ENCODE measurements at regions not wholly inside any gene's neighbourhood (a gene's known extent, or its start where the extent isn't known, plus 50 kb on each side); places are given as distances from the start of the nearest gene placed in this dataset.

DNA sequence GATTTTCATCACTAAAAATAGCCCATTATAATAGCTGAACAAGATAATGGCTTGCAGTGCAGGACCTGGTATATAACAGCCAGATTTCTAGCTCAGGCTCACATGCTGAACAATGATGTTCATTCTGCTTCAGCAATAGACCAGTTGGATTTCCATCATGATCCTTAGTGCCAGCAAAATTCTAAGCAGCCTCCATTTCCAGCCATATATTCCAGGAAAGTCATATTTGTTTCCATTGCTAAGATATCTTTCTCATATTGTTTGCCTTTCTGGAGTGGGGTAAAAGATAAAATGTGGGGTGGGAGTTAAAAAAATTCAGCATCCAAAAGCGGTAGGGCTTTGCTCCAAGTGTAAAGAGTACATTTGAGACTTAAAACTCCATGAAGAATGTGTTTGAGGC lies 2344.1 kb downstream of the PCDH7 start:
- Histone ChIP-seq H4K5ac (ENCODE audit: insufficient read length, low read depth, low read length) (no peak overlapping the region), H3K9ac (replicated peaks in 1 of 4; ENCODE audit: extremely low read depth in 1 of 4, low read depth in 3 of 4, low read length in 3 of 4) (no peak overlapping the region), H3K14ac (ENCODE audit: insufficient read length) (no peak overlapping the region), H3K36me3 (ENCODE audit: control insufficient read depth in 2 of 4, insufficient read depth in 4 of 4, low read length in 3 of 4) (no peaks in the 10 kb centered on the region), H4K20me1 (replicated peaks in 1 of 2; ENCODE audit: control insufficient read depth in 1 of 2, insufficient read depth in 2 of 2, low read length in 2 of 2) (no peaks in the 10 kb centered on the region), H3K9me3 (ENCODE audit: insufficient read depth in 2 of 2, low read depth in 1 of 2, low read length in 1 of 2) (no peaks in the 10 kb centered on the region), H3K18ac (ENCODE audit: extremely low read depth, low read length) (no peak overlapping the region), H2BK15ac (ENCODE audit: low read length) (no peak overlapping the region), H3K56ac (replicated peaks; ENCODE audit: insufficient read length, low read depth, low read length) (no peak overlapping the region), H2BK120ac (replicated peaks; ENCODE audit: low read depth, low read length) (no peak overlapping the region), H2BK20ac (ENCODE audit: low read length) (no peak overlapping the region), H3K79me2 (ENCODE audit: control insufficient read depth in 1 of 2, insufficient read depth in 2 of 2, low read length in 2 of 2) (no peaks in the 10 kb centered on the region), H3K79me1 (ENCODE audit: low read depth, low read length) (no peaks in the 10 kb centered on the region), H4K91ac (replicated peaks; ENCODE audit: insufficient read length, low read length) (no peak overlapping the region), H3K4me1 (replicated peaks in 1 of 4; ENCODE audit: control insufficient read depth in 3 of 4, insufficient read depth in 4 of 4, low read length in 3 of 4) (no peaks in the 10 kb centered on the region), H4K8ac (ENCODE audit: extremely low read depth, insufficient read depth, low read length) (no peak overlapping the region), H2BK5ac (ENCODE audit: low read depth, low read length) (no peak overlapping the region), H2AFZ (ENCODE audit: low read length) (no peak overlapping the region), H3K4ac (replicated peaks; ENCODE audit: insufficient read length, low read depth, low read length) (no peak overlapping the region), H3K23ac (ENCODE audit: insufficient read length) (no peak overlapping the region), H3K23me2 (ENCODE audit: low read depth, low read length) (no peaks in the 10 kb centered on the region), H3K4me3 (ENCODE audit: extremely low read depth in 1 of 4, insufficient read depth in 2 of 4, low read depth in 3 of 4, low read length in 4 of 4) (no peak overlapping the region), H3K4me2 (ENCODE audit: insufficient read depth in 1 of 2, low read depth in 2 of 2, low read length in 2 of 2) (no peak overlapping the region), H3K27ac (ENCODE audit: low read depth, low read length) (no peak overlapping the region), H3K27me3 (replicated peaks in 1 of 4; ENCODE audit: control insufficient read depth in 3 of 4, extremely low read depth in 1 of 4, insufficient read depth in 3 of 4, low read length in 3 of 4) (no peaks in the 10 kb centered on the region), H2BK12ac (ENCODE audit: low read depth, low read length) (no peak overlapping the region), H2AK5ac (ENCODE audit: low read depth, low read length) (no peak overlapping the region)
- DNase-seq (ENCODE audit: low read depth in 1 of 2, low spot score in 2 of 2) = no peak
- no peak for FAIRE-seq
- 100% methylated on average over 1 of the region's 1 CpG; no CpG with 5 or more reads in 1 of the 2 experiments for WGBS, 2 experiments (ENCODE audit: extremely low coverage in 1 of 2, insufficient coverage in 1 of 2, insufficient read length in 1 of 2, insufficient replicate concordance in 2 of 2, low coverage in 1 of 2, low lambda C conversion rate in 2 of 2, missing lambda C conversion rate in 1 of 2)
- ChIA-PET POLR2A (ENCODE audit: partially characterized antibody) (no interaction called here), CTCF (ENCODE audit: partially characterized antibody) (no interaction called here)
- TF ChIP-seq, protein P1, sequence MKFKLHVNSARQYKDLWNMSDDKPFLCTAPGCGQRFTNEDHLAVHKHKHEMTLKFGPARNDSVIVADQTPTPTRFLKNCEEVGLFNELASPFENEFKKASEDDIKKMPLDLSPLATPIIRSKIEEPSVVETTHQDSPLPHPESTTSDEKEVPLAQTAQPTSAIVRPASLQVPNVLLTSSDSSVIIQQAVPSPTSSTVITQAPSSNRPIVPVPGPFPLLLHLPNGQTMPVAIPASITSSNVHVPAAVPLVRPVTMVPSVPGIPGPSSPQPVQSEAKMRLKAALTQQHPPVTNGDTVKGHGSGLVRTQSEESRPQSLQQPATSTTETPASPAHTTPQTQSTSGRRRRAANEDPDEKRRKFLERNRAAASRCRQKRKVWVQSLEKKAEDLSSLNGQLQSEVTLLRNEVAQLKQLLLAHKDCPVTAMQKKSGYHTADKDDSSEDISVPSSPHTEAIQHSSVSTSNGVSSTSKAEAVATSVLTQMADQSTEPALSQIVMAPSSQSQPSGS (IDR thresholded peaks at IDR 0.05; ENCODE audit: low read length) = no peak
- no peak for TF ChIP-seq CTCF (IDR thresholded peaks at IDR 0.05; ENCODE audit: control extremely low read depth in 1 of 3, insufficient read depth in 1 of 3, low read depth in 1 of 3, low read length in 3 of 3)
- no peak for TF ChIP-seq ASH2L (IDR thresholded peaks at IDR 0.05; ENCODE audit: low read length)
- no peak for TF ChIP-seq RBBP5 (IDR thresholded peaks at IDR 0.05; ENCODE audit: borderline replicate concordance, low read depth, low read length)
- no peak for TF ChIP-seq BCL11A (IDR thresholded peaks at IDR 0.05; ENCODE audit: low read depth in 2 of 2, low read length in 2 of 2)
- no peak for TF ChIP-seq POLR2A (IDR thresholded peaks at IDR 0.05; ENCODE audit: control extremely low read depth in 1 of 2, low read depth in 2 of 2, low read length in 2 of 2)
